ENCODE measurements at regions not wholly inside any gene's neighbourhood (a gene's known extent, or its start where the extent isn't known, plus 50 kb on each side); places are given as distances from the start of the nearest gene placed in this dataset.

DNA sequence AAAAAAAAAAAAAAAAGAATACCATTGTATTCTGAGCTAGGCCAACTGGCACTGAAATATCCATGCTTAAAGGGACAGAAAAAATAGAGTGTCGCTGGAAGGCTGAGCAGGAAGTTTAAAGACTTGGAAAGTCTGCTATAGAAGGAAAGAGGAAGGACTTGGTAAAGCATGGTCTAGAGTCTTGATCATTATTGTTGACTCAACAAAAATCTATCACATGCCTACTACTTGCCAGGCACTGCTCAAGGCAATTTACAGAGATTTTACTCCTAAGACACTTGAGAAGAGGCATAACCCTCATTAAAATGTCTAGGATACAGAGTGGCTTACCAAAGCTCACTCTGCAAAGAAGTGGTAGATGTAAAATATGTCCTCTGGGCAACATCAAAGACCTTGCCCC, 324.0 kb upstream of the DAB1 start:
- no peak overlapping the region for H3K27ac ChIP-seq (ENCODE audit: low read length)
- DNase-seq (ENCODE audit: low read depth, low spot score), result no peak
- H3K4me3 ChIP-seq (ENCODE audit: low read length), result no peak overlapping the region
- no peaks in the 10 kb centered on the region for H3K27me3 ChIP-seq (ENCODE audit: control insufficient read depth, insufficient read depth, low read length)
- WGBS (ENCODE audit: insufficient coverage, insufficient read length), result no CpG with 5 or more reads among the region's 1 CpG
- H3K4me1 ChIP-seq (ENCODE audit: control insufficient read depth, insufficient read depth, low read length), result no peaks in the 10 kb centered on the region
- H3K9me3 ChIP-seq (ENCODE audit: control insufficient read depth, insufficient read depth, low read length), result no peaks in the 10 kb centered on the region
- no peaks in the 10 kb centered on the region for H3K36me3 ChIP-seq (ENCODE audit: control insufficient read depth, insufficient read depth, low read length)

- Histone ChIP-seq H3K9me3 (ENCODE audit: control insufficient read depth, insufficient read depth, low read length) (no peaks in the 10 kb centered on the region), H3K27me3 (ENCODE audit: control insufficient read depth, insufficient read depth, low read length) (no peaks in the 10 kb centered on the region), H3K27ac (ENCODE audit: low read length) (no peak overlapping the region), H3K4me3 (ENCODE audit: low read length) (no peak overlapping the region), H3K36me3 (ENCODE audit: control insufficient read depth, insufficient read depth, low read length) (no peaks in the 10 kb centered on the region), H3K4me1 (ENCODE audit: control insufficient read depth, insufficient read depth, low read length) (no peaks in the 10 kb centered on the region)
- no CpG with 5 or more reads among the region's 4 CpGs for WGBS (ENCODE audit: insufficient coverage, insufficient read length)
- no peak for DNase-seq (ENCODE audit: low read depth, low spot score)
These were observed 317.7 kb upstream of the DAB1 start for GRCh38 chr1:57741521-57741920.

DNA sequence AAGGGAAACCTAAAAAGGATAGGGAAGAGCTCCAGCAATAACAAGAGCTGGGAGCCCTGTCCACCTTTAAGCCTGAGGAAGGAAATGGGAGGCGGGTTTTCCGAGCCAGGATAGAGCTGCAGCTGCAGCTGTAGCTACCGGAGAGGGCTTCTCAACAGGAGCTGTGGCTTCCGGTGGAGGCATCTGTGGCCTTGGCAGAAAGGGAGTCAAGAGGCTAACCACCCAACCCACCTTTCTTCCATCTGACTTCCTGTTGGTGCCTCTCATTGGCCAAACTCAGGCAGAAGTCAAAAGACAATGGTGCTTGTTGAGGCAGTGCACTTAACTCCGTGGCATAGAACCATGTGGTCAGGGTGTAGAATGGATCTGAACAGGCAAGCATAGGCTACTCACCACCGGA, 313.1 kb upstream of the DAB1 start:
- H3K9me3 ChIP-seq (ENCODE audit: control insufficient read depth, insufficient read depth, low read length), result no peaks in the 10 kb centered on the region
- no peak overlapping the region for H3K27ac ChIP-seq (ENCODE audit: low read length)
- no peaks in the 10 kb centered on the region for H3K36me3 ChIP-seq (ENCODE audit: control insufficient read depth, insufficient read depth, low read length)
- no peak for DNase-seq (ENCODE audit: low read depth, low spot score)
- H3K4me1 ChIP-seq (ENCODE audit: control insufficient read depth, insufficient read depth, low read length), result no peaks in the 10 kb centered on the region
- no peak overlapping the region for H3K4me3 ChIP-seq (ENCODE audit: low read length)
- H3K27me3 ChIP-seq (ENCODE audit: control insufficient read depth, insufficient read depth, low read length), result no peaks in the 10 kb centered on the region
- WGBS (ENCODE audit: insufficient coverage, insufficient read length), result no CpG with 5 or more reads among the region's 6 CpGs

- no peaks in the 10 kb centered on the region for H3K27me3 ChIP-seq (ENCODE audit: control insufficient read depth, insufficient read depth, low read length)
- H3K9me3 ChIP-seq (ENCODE audit: control insufficient read depth, insufficient read depth, low read length), result no peaks in the 10 kb centered on the region
- no peak overlapping the region for H3K27ac ChIP-seq (ENCODE audit: low read length)
- DNase-seq (ENCODE audit: low read depth, low spot score), result no peak
- no peaks in the 10 kb centered on the region for H3K36me3 ChIP-seq (ENCODE audit: control insufficient read depth, insufficient read depth, low read length)
- H3K4me3 ChIP-seq (ENCODE audit: low read length), result no peak overlapping the region
- WGBS (ENCODE audit: insufficient coverage, insufficient read length), result no CpG with 5 or more reads among the region's 7 CpGs
- peaks cover 6% of the 10 kb centered on the region; the same call in 1 of the 2 replicates for H3K4me1 ChIP-seq (ENCODE audit: control insufficient read depth, insufficient read depth, low read length)
These were observed 305.3 kb upstream of the DAB1 start for GRCh38 chr1:57729181-57729580.

- H3K36me3 ChIP-seq (ENCODE audit: control insufficient read depth, insufficient read depth, low read length), result no peaks in the 10 kb centered on the region
- WGBS (ENCODE audit: insufficient coverage, insufficient read length), result no CpG with 5 or more reads among the region's 5 CpGs
- H3K27ac ChIP-seq (ENCODE audit: low read length), result no peak overlapping the region
- no peak for DNase-seq (ENCODE audit: low read depth, low spot score)
- no peaks in the 10 kb centered on the region for H3K9me3 ChIP-seq (ENCODE audit: control insufficient read depth, insufficient read depth, low read length)
- H3K4me1 ChIP-seq (ENCODE audit: control insufficient read depth, insufficient read depth, low read length), result peaks cover 7% of the 10 kb centered on the region; the same call in 1 of the 2 replicates
- H3K27me3 ChIP-seq (ENCODE audit: control insufficient read depth, insufficient read depth, low read length), result no peaks in the 10 kb centered on the region
- no peak overlapping the region for H3K4me3 ChIP-seq (ENCODE audit: low read length)
These were observed 303.3 kb upstream of the DAB1 start for GRCh38 chr1:57727121-57727520.

DNA sequence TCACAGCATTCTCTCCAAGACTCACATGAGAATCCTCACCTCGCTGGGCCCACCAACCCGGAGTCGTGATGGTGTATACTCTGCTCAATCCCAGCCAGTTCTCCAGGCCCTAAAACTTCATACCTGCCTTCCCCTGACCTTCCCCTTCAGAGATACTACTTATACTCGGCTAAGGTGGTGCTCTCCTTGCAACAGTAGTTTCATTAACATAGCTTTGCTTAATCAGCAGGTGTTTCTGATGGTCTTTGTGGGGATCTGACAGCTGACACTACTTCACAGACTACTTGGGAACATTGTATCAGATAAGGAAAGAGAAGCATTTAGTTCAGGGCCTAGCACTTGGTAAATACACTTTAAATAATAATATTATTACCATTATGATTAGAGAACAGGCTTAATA, 301.5 kb upstream of the DAB1 start:
- peaks cover 7% of the 10 kb centered on the region; the same call in 1 of the 2 replicates for H3K4me1 ChIP-seq (ENCODE audit: control insufficient read depth, insufficient read depth, low read length)
- H3K9me3 ChIP-seq (ENCODE audit: control insufficient read depth, insufficient read depth, low read length), result no peaks in the 10 kb centered on the region
- no peaks in the 10 kb centered on the region for H3K36me3 ChIP-seq (ENCODE audit: control insufficient read depth, insufficient read depth, low read length)
- H3K27me3 ChIP-seq (ENCODE audit: control insufficient read depth, insufficient read depth, low read length), result no peaks in the 10 kb centered on the region
- no peak overlapping the region for H3K27ac ChIP-seq (ENCODE audit: low read length)
- WGBS (ENCODE audit: insufficient coverage, insufficient read length), result no CpG with 5 or more reads among the region's 4 CpGs
- no peak overlapping the region for H3K4me3 ChIP-seq (ENCODE audit: low read length)
- DNase-seq (ENCODE audit: low read depth, low spot score), result no peak

DNA sequence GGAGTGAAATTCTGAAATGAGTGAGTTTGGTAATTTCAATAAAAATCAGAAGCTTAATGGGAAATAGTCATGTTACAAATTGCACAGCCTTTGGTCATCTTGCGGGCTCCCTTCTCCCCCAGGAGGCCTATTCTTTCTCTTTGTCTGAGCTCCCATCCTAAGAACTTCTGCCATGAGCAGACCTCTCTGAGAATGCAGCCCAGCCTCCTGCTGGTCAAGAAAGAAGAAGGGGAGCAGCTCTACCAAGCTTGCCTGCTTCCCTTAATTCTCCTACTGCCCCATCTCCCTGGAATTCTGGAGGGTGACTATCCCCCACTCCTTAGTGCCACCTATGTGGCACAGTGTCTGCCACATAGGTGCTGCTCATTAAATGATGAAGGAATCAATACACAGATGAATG, 300.7 kb upstream of the DAB1 start:
- H3K9me3 ChIP-seq (ENCODE audit: control insufficient read depth, insufficient read depth, low read length), result no peaks in the 10 kb centered on the region

DNA sequence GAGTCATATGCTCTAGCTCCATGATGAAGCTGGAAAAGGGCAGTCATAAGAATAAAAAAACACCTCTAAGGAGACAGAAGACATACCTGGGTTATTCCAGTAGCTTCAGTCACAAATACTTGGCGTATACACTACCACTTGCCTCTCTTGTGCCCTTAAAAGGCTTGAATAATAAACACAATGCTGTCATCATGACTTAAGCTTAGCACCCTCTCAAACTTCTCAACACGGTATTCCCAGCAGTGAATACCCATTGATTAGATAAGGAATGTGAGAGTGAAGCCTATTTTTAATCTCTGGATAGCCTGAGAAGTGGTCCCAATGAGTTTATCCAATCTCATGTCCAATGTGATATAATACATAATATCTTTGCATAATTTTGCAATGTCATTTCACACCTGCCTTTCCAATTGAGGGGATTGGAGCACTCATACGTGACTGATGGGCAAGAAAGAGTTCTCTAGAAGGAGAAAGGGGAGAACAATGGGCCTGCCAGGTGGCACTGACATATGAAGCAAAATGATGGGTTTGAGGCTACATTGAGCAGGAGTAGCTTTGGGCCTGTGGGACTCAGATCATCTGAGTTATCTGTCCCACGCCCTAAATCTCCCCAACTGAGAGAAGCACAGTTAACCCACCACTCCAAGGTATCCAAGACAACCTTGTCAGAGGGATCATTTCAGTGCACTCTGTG, 298.6 kb upstream of the DAB1 start:
- H3K4me3 ChIP-seq (ENCODE audit: low read length), result no peak overlapping the region

More for the DNA sequence above, 300.7 kb upstream of the DAB1 start:
- H3K36me3 ChIP-seq (ENCODE audit: control insufficient read depth, insufficient read depth, low read length), result no peaks in the 10 kb centered on the region
- peaks cover 7% of the 10 kb centered on the region; the same call in 1 of the 2 replicates for H3K4me1 ChIP-seq (ENCODE audit: control insufficient read depth, insufficient read depth, low read length)
- no peak for DNase-seq (ENCODE audit: low read depth, low spot score)
- H3K27ac ChIP-seq (ENCODE audit: low read length), result no peak overlapping the region
- no peak overlapping the region for H3K4me3 ChIP-seq (ENCODE audit: low read length)
- WGBS (ENCODE audit: insufficient coverage, insufficient read length), result no CpG with 5 or more reads among the region's 1 CpG
- H3K27me3 ChIP-seq (ENCODE audit: control insufficient read depth, insufficient read depth, low read length), result no peaks in the 10 kb centered on the region

DNA sequence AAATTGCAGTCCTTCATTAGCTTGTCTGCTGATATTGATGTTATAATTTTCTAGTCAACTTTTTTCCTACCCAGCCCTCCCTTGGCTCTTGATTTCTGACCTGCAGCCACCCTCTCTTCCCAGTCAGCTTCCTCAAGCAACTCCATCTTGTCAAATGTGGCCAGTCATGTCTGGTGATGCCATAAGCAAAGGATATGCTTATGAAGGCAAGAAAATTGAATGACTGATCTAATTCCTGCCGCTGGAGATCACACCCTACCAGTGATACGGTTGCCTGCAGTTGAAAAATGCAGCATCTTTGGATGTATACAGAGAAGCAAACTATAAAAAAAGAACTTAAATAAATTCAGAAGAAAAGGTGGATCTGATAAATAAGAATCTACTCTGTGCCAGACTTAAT, 297.1 kb upstream of the DAB1 start:
- Histone ChIP-seq H3K4me3 (ENCODE audit: low read length) (no peak overlapping the region), H3K4me1 (ENCODE audit: control insufficient read depth, insufficient read depth, low read length) (peaks cover 7% of the 10 kb centered on the region; the same call in 1 of the 2 replicates), H3K36me3 (ENCODE audit: control insufficient read depth, insufficient read depth, low read length) (no peaks in the 10 kb centered on the region), H3K27me3 (ENCODE audit: control insufficient read depth, insufficient read depth, low read length) (no peaks in the 10 kb centered on the region), H3K27ac (ENCODE audit: low read length) (no peak overlapping the region), H3K9me3 (ENCODE audit: control insufficient read depth, insufficient read depth, low read length) (no peaks in the 10 kb centered on the region)
- no CpG with 5 or more reads among the region's 2 CpGs for WGBS (ENCODE audit: insufficient coverage, insufficient read length)
- DNase-seq (ENCODE audit: low read depth, low spot score), result no peak

More for the DNA sequence above, 298.6 kb upstream of the DAB1 start:
- Histone ChIP-seq H3K9me3 (ENCODE audit: control insufficient read depth, insufficient read depth, low read length) (no peaks in the 10 kb centered on the region), H3K36me3 (ENCODE audit: control insufficient read depth, insufficient read depth, low read length) (no peaks in the 10 kb centered on the region), H3K4me1 (ENCODE audit: control insufficient read depth, insufficient read depth, low read length) (peaks cover 7% of the 10 kb centered on the region; the same call in 1 of the 2 replicates), H3K27me3 (ENCODE audit: control insufficient read depth, insufficient read depth, low read length) (no peaks in the 10 kb centered on the region), H3K27ac (ENCODE audit: low read length) (no peak overlapping the region)
- DNase-seq (ENCODE audit: low read depth, low spot score), result no peak
- no CpG with 5 or more reads among the region's 4 CpGs for WGBS (ENCODE audit: insufficient coverage, insufficient read length)

DNA sequence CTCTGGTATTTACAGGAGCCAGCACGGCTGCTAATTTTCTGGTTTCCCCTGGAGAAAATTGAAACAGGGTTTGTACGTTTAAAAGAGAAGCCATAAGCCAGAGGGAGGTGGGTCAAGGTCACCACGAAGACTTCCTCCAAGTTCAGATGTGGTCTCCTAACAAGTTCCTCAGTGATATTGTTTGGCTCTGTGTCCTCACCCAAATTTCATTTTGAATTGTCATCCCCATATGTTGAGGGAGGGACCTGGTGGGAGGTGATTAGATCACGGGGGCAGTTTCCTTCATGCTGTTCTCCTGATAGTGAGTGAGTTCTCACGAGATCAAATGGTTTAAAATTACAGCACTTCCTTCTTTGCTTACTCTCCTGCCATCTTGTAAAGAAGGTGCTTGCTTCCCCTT, 295.4 kb upstream of the DAB1 start:
- WGBS (ENCODE audit: insufficient coverage, insufficient read length), result no CpG with 5 or more reads among the region's 5 CpGs
- DNase-seq (ENCODE audit: low read depth, low spot score), result no peak
- Histone ChIP-seq H3K4me1 (ENCODE audit: control insufficient read depth, insufficient read depth, low read length) (peaks cover 1% of the 10 kb centered on the region; the same call in 1 of the 2 replicates), H3K36me3 (ENCODE audit: control insufficient read depth, insufficient read depth, low read length) (no peaks in the 10 kb centered on the region), H3K9me3 (ENCODE audit: control insufficient read depth, insufficient read depth, low read length) (no peaks in the 10 kb centered on the region), H3K27ac (ENCODE audit: low read length) (no peak overlapping the region), H3K27me3 (ENCODE audit: control insufficient read depth, insufficient read depth, low read length) (no peaks in the 10 kb centered on the region), H3K4me3 (ENCODE audit: low read length) (no peak overlapping the region)

GRCh38 chr1:57713501-57713900, 289.6 kb upstream of the DAB1 start:
- Histone ChIP-seq H3K27me3 (ENCODE audit: control insufficient read depth, insufficient read depth, low read length) (no peaks in the 10 kb centered on the region), H3K27ac (ENCODE audit: low read length) (no peak overlapping the region), H3K4me3 (ENCODE audit: low read length) (no peak overlapping the region), H3K4me1 (ENCODE audit: control insufficient read depth, insufficient read depth, low read length) (no peaks in the 10 kb centered on the region; the same call in 1 of the 2 replicates), H3K36me3 (ENCODE audit: control insufficient read depth, insufficient read depth, low read length) (no peaks in the 10 kb centered on the region), H3K9me3 (ENCODE audit: control insufficient read depth, insufficient read depth, low read length) (no peaks in the 10 kb centered on the region)
- no peak for DNase-seq (ENCODE audit: low read depth, low spot score)

Data from iPS DF 6.9 (cell line).